ENCODE measurements at regions not wholly inside any gene's neighbourhood (a gene's known extent, or its start where the extent isn't known, plus 50 kb on each side); places are given as distances from the start of the nearest gene placed in this dataset.

DNA sequence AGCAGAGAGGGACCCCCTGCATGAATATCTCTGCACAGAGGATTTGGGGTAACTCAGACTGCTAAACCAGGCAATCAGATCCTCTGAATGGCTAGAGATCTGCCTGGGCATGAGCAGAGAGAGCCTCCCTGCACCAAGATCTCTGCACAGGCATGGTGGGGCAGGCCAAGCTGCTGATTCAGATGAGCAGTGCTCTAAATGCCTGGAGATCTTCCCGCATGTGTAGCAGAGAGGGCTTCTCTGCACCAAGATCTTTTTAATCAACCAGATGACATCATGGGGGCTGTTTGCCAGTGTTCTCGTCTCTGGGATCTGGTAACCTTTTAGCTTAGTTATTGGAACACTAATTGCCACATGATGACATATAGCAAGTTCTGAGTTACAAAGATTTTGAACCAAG lies 301.3 kb upstream of the GALNT5 start:
- Histone ChIP-seq H3K36me3 (ENCODE audit: insufficient read depth, low read length) (no peaks in the 10 kb centered on the region), H3K27me3 (ENCODE audit: insufficient read depth, low read length) (no peaks in the 10 kb centered on the region), H3K9me3 (ENCODE audit: control insufficient read depth in 1 of 2, low read length in 2 of 2) (peaks cover 0 to 5% of the 10 kb centered on the region in 2 donors), H3K4me1 (ENCODE audit: insufficient read depth, low read length) (no peaks in the 10 kb centered on the region), H3K27ac (ENCODE audit: low read depth, low read length) (no peak overlapping the region), H3K4me3 (ENCODE audit: low read length in 2 of 2) (no peak overlapping the region)
- Mint-ChIP-seq H3K4me1 (no peaks in the 10 kb centered on the region), H3K4me3 (no peak overlapping the region), H3K36me3 (no peaks in the 10 kb centered on the region), H3K9me3 (peaks cover 0 to 7% (median 2%) of the 10 kb centered on the region in 8 donors), H3K27ac (no peak overlapping the region), H3K27me3 (no peaks in the 10 kb centered on the region)
- CTCF ChIA-PET (ENCODE audit: partially characterized antibody): no interaction called here
- no peak for DNase-seq
- POLR2A ChIA-PET (ENCODE audit: partially characterized antibody): interaction anchor here (0.8 kb wide), 1 partner anchor 8 kb away, joined by 3 read pairs; no protein-coding TSS in a partner anchor
- intact Hi-C loops (cut with micrococcal nuclease): no loop called here

DNA sequence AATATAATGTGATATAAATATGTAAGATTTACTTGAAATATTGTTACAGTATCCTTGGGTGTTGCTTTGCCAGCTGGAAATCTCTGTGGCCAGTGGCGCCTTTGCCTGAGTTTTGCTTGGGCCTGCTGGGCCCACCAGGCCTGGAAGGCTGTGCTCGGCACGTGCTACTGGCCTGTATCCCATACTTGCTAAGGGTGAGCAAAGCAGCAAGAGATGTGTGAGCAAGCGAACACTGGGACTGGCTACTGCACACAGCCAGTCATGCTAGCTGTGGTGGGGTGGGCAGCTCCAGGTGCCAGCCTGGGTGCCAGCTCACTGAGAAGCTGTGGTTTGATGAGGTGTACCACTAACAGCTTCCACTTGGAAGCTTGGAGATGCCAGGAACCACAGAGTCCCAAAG lies 299.1 kb upstream of the GALNT5 start:
- H3K27me3 Mint-ChIP-seq: no peaks in the 10 kb centered on the region
- Histone ChIP-seq H3K27me3 (ENCODE audit: insufficient read depth, low read length) (no peaks in the 10 kb centered on the region), H3K36me3 (ENCODE audit: insufficient read depth, low read length) (no peaks in the 10 kb centered on the region), H3K4me1 (ENCODE audit: insufficient read depth, low read length) (no peaks in the 10 kb centered on the region), H3K4me3 (ENCODE audit: low read length in 2 of 2) (no peak overlapping the region), H3K9me3 (ENCODE audit: control insufficient read depth in 1 of 2, low read length in 2 of 2) (peaks cover 0 to 5% of the 10 kb centered on the region in 2 donors), H3K27ac (ENCODE audit: low read depth, low read length) (no peak overlapping the region)
- DNase-seq: no peak
- no peaks in the 10 kb centered on the region for H3K4me1 Mint-ChIP-seq
- intact Hi-C loops (cut with micrococcal nuclease): no loop called here
- ChIA-PET POLR2A (ENCODE audit: partially characterized antibody) (no interaction called here), CTCF (ENCODE audit: partially characterized antibody) (no interaction called here)
- H3K36me3 Mint-ChIP-seq: no peaks in the 10 kb centered on the region
- no peak overlapping the region for H3K4me3 Mint-ChIP-seq
- no peak overlapping the region for H3K27ac Mint-ChIP-seq
- H3K9me3 Mint-ChIP-seq: peaks cover 0 to 7% (median 0%) of the 10 kb centered on the region in 8 donors

DNA sequence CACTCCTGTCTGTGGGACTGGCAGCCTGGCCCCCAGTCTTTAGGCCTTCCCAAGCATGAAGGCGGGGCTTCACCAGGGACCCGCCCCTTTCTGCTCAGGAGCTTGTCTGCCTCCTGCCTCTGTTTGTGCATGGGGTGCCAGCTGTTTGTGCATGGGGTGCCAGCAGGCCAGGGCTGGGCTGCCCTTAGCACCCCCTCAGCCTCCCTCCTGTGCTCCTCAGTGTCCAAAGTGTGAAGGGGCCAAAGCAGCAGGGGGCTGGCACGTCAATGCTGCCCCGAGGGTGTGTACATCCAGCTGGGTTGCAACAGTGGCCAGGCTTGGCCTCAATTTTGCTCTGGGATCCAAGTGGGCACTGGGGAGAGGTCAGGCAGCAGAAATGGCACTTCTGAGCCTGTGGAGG lies 298.0 kb upstream of the GALNT5 start:
- POLR2A ChIA-PET (ENCODE audit: partially characterized antibody): interaction anchor here (0.6 kb wide), 1 partner anchor 648 kb away, joined by 3 read pairs; no protein-coding TSS in a partner anchor
- CTCF ChIA-PET (ENCODE audit: partially characterized antibody): no interaction called here
- Mint-ChIP-seq H3K27ac (no peak overlapping the region), H3K4me1 (no peaks in the 10 kb centered on the region), H3K9me3 (peaks cover 0 to 5% (median 0%) of the 10 kb centered on the region in 8 donors), H3K36me3 (no peaks in the 10 kb centered on the region), H3K27me3 (no peaks in the 10 kb centered on the region), H3K4me3 (no peak overlapping the region)
- Histone ChIP-seq H3K4me3 (ENCODE audit: low read length in 2 of 2) (no peak overlapping the region), H3K4me1 (ENCODE audit: insufficient read depth, low read length) (no peaks in the 10 kb centered on the region), H3K36me3 (ENCODE audit: insufficient read depth, low read length) (no peaks in the 10 kb centered on the region), H3K27ac (ENCODE audit: low read depth, low read length) (no peak overlapping the region), H3K27me3 (ENCODE audit: insufficient read depth, low read length) (no peaks in the 10 kb centered on the region), H3K9me3 (ENCODE audit: control insufficient read depth in 1 of 2, low read length in 2 of 2) (peaks cover 0 to 5% of the 10 kb centered on the region in 2 donors)
- intact Hi-C loops (cut with micrococcal nuclease): no loop called here
- DNase-seq: no peak

DNA sequence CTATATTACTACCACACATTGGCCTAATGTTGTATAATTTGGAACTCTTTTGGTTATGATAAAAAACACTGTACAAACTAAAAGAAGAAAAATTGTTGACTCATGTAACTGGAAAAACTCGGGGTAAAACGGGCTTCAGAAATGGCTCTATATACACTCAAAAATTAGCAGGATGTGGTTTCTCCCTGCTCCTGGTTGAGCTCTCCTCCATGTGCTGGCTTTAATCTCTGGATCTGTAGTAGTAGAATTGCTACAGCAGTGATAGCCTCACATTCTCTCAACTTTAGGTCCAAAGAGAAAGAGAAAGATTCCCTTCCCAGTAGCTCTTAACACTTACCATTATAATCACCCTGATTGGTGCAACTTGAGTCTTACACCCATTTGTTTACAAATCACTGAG lies 274.9 kb upstream of the GALNT5 start:
- H3K36me3 Mint-ChIP-seq: no peaks in the 10 kb centered on the region
- Histone ChIP-seq H3K36me3 (ENCODE audit: insufficient read depth, low read length) (no peaks in the 10 kb centered on the region), H3K27me3 (ENCODE audit: insufficient read depth, low read length) (no peaks in the 10 kb centered on the region), H3K4me1 (ENCODE audit: insufficient read depth, low read length) (no peaks in the 10 kb centered on the region), H3K27ac (ENCODE audit: low read depth, low read length) (no peak overlapping the region), H3K4me3 (ENCODE audit: low read length in 2 of 2) (no peak overlapping the region), H3K9me3 (ENCODE audit: control insufficient read depth in 1 of 2, low read length in 2 of 2) (no peaks in the 10 kb centered on the region)
- H3K4me3 Mint-ChIP-seq: no peak overlapping the region
- no peak for DNase-seq
- intact Hi-C loops (cut with micrococcal nuclease): no loop called here
- no peaks in the 10 kb centered on the region for H3K4me1 Mint-ChIP-seq
- H3K9me3 Mint-ChIP-seq: peaks cover 0 to 2% (median 0%) of the 10 kb centered on the region in 8 donors
- ChIA-PET POLR2A (ENCODE audit: partially characterized antibody) (no interaction called here), CTCF (ENCODE audit: partially characterized antibody) (no interaction called here)
- peaks cover 0 to 3% of the 10 kb centered on the region in 2 donors for H3K27me3 Mint-ChIP-seq
- H3K27ac Mint-ChIP-seq: no peak overlapping the region

DNA sequence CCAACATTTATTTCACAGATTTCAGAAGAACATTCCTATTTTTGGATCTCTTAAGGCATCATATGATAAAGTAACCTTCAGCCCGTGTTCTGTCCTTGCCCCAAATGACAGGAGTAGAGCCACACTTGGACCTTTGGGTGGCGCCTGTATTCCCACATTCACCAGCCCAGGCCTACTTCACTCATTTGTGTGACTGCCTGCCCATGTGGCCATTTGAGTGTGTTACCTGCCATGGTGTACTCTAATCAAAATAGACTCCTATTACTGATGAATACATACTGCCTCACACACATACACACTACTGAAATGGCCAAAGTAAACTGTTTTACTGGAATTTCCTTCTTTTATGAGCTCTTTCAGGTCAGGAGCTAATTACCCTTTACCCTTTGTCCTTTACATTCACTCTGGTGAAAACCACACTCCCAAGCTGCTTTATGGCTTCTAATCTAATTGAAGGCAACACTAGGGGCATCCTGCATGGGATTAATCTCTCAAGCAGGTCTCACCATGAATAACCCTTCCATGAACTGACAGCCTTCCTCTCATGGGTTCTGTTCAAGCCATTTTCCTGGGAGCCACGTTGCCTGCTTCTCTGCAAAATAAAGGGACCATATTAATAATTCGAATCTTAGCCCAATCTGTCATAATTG lies 271.0 kb upstream of the GALNT5 start:
- no peak overlapping the region for H3K4me3 Mint-ChIP-seq
- no peak overlapping the region for H3K4me3 ChIP-seq (ENCODE audit: low read length in 2 of 2)
- no peaks in the 10 kb centered on the region for H3K36me3 Mint-ChIP-seq
- H3K4me1 ChIP-seq (ENCODE audit: insufficient read depth, low read length): no peaks in the 10 kb centered on the region
- POLR2A ChIA-PET (ENCODE audit: partially characterized antibody): no interaction called here
- H3K9me3 Mint-ChIP-seq: peaks cover 0 to 2% (median 0%) of the 10 kb centered on the region in 8 donors
- peaks cover 0 to 3% of the 10 kb centered on the region in 2 donors for H3K27me3 Mint-ChIP-seq
- no peaks in the 10 kb centered on the region for H3K36me3 ChIP-seq (ENCODE audit: insufficient read depth, low read length)
- intact Hi-C loops (cut with micrococcal nuclease): no loop called here
- no peak overlapping the region for H3K27ac ChIP-seq (ENCODE audit: low read depth, low read length)
- CTCF ChIA-PET (ENCODE audit: partially characterized antibody): no interaction called here
- DNase-seq: no peak
- H3K27ac Mint-ChIP-seq: no peak overlapping the region
- H3K9me3 ChIP-seq (ENCODE audit: control insufficient read depth in 1 of 2, low read length in 2 of 2): no peaks in the 10 kb centered on the region
- H3K4me1 Mint-ChIP-seq: no peaks in the 10 kb centered on the region
- no peaks in the 10 kb centered on the region for H3K27me3 ChIP-seq (ENCODE audit: insufficient read depth, low read length)

DNA sequence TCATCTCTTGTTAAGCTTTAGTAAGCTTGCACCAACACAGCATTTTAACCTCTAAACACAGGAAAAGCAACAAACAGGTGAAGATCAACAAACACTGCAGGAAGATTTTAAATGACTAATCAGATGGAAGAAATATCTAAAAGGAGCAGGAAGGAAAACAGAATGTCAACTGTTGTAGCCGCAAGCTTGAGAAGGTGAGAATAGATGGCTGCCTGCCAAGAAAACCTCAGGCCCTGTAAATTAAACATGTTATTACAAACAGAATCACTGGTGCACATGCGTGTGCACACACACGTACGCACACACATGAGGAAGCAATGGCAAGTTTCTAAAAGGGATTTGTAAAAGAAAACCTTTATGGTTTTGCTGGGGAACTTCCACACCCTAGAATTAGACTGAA lies 257.8 kb upstream of the GALNT5 start:
- no peak overlapping the region for H3K27ac Mint-ChIP-seq
- no peaks in the 10 kb centered on the region for H3K4me1 Mint-ChIP-seq
- no peak overlapping the region for H3K4me3 Mint-ChIP-seq
- ChIA-PET POLR2A (ENCODE audit: partially characterized antibody) (no interaction called here), CTCF (ENCODE audit: partially characterized antibody) (no interaction called here)
- no peaks in the 10 kb centered on the region for H3K27me3 ChIP-seq (ENCODE audit: insufficient read depth, low read length)
- H3K36me3 Mint-ChIP-seq: no peaks in the 10 kb centered on the region
- H3K27me3 Mint-ChIP-seq: no peaks in the 10 kb centered on the region
- no peaks in the 10 kb centered on the region for H3K4me1 ChIP-seq (ENCODE audit: insufficient read depth, low read length)
- no peaks in the 10 kb centered on the region for H3K36me3 ChIP-seq (ENCODE audit: insufficient read depth, low read length)
- H3K9me3 ChIP-seq (ENCODE audit: control insufficient read depth in 1 of 2, low read length in 2 of 2): no peaks in the 10 kb centered on the region
- intact Hi-C loops (cut with micrococcal nuclease): no loop called here
- H3K9me3 Mint-ChIP-seq: peaks cover 0 to 3% (median 0%) of the 10 kb centered on the region in 8 donors
- no peak overlapping the region for H3K27ac ChIP-seq (ENCODE audit: low read depth, low read length)
- H3K4me3 ChIP-seq (ENCODE audit: low read length in 2 of 2): no peak overlapping the region
- no peak for DNase-seq

DNA sequence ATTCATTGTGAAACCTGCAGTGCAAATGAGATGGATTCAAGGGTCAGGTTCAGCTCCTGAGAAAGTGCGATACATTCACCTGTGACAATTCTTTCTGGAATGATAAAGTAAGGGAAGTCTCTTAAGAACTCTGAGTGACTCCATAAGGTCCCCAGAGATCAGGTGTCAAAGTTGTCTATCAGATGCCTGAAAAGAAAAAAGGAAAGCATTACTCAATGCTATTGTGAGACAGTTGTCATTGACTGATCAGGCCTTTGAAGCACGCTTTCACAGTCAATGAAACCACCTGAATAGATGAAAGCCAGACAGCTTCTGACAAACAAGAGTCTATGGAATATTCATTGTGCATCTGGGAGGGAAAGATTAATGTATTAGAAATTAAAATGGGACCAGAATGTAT lies 252.7 kb upstream of the GALNT5 start:
- POLR2A ChIA-PET (ENCODE audit: partially characterized antibody): no interaction called here
- Mint-ChIP-seq H3K4me1 (no peaks in the 10 kb centered on the region), H3K4me3 (no peak overlapping the region), H3K9me3 (peaks cover 0 to 4% (median 0%) of the 10 kb centered on the region in 8 donors), H3K27me3 (no peaks in the 10 kb centered on the region), H3K36me3 (no peaks in the 10 kb centered on the region), H3K27ac (no peak overlapping the region)
- intact Hi-C loops (cut with micrococcal nuclease): no loop called here
- Histone ChIP-seq H3K27ac (ENCODE audit: low read depth, low read length) (no peak overlapping the region), H3K4me1 (ENCODE audit: insufficient read depth, low read length) (no peaks in the 10 kb centered on the region), H3K27me3 (ENCODE audit: insufficient read depth, low read length) (no peaks in the 10 kb centered on the region), H3K36me3 (ENCODE audit: insufficient read depth, low read length) (no peaks in the 10 kb centered on the region), H3K9me3 (ENCODE audit: control insufficient read depth in 1 of 2, low read length in 2 of 2) (no peaks in the 10 kb centered on the region), H3K4me3 (ENCODE audit: low read length in 2 of 2) (no peak overlapping the region)
- CTCF ChIA-PET (ENCODE audit: partially characterized antibody): no interaction called here
- DNase-seq: no peak
